ENCODE measurements at regions not wholly inside any gene's neighbourhood (a gene's known extent, or its start where the extent isn't known, plus 50 kb on each side); places are given as distances from the start of the nearest gene placed in this dataset.

- DNase-seq, result no peak
These were observed 185.0 kb downstream of the MED10 start for GRCh38 chr5:6193310-6193709.

- DNase-seq, result no peak
These were observed 187.5 kb downstream of the MED10 start for GRCh38 chr5:6190838-6191237.

GRCh38 chr5:6188976-6189375 lies 189.4 kb downstream of the MED10 start:
- no peak for DNase-seq

- no peak for DNase-seq
These were observed 190.0 kb downstream of the MED10 start for GRCh38 chr5:6188344-6188743.

GRCh38 chr5:6187501-6187900 lies 190.8 kb downstream of the MED10 start:
- DNase-seq, result no peak

- DNase-seq, result no peak
These were observed 192.8 kb downstream of the MED10 start for GRCh38 chr5:6185574-6185973.

GRCh38 chr5:6184481-6184880 lies 193.9 kb downstream of the MED10 start:
- DNase-seq, result no peak

GRCh38 chr5:6183391-6184390 lies 194.7 kb downstream of the MED10 start:
- no peak for DNase-seq

- no peak for DNase-seq
These were observed 196.0 kb downstream of the MED10 start for GRCh38 chr5:6182271-6182815.

- no peak for DNase-seq
These were observed 196.5 kb downstream of the MED10 start for GRCh38 chr5:6181871-6182270.

- no peak for DNase-seq
These were observed 197.1 kb downstream of the MED10 start for GRCh38 chr5:6181147-6181729.

GRCh38 chr5:6180231-6180872 lies 198.0 kb downstream of the MED10 start:
- DNase-seq, result no peak

- DNase-seq, result no peak
These were observed 199.4 kb downstream of the MED10 start for GRCh38 chr5:6178846-6179532.

- no peak for DNase-seq
These were observed 200.4 kb downstream of the MED10 start for GRCh38 chr5:6177926-6178325.

- no peak for DNase-seq
These were observed 202.1 kb downstream of the MED10 start for GRCh38 chr5:6176102-6176693.

- no peak for DNase-seq
These were observed 203.0 kb downstream of the MED10 start for GRCh38 chr5:6175172-6175854.

GRCh38 chr5:6169660-6170059 lies 208.7 kb downstream of the MED10 start:
- DNase-seq, result no peak

- DNase-seq, result no peak
These were observed 211.5 kb downstream of the MED10 start for GRCh38 chr5:6166698-6167394.

- no peak for DNase-seq
These were observed 214.4 kb downstream of the MED10 start for GRCh38 chr5:6163913-6164312.

GRCh38 chr5:6162175-6162574 lies 216.2 kb downstream of the MED10 start:
- DNase-seq, result no peak

- no peak for DNase-seq
These were observed 217.1 kb downstream of the MED10 start for GRCh38 chr5:6161257-6161656.

Measured in dermis blood vessel endothelial cell (primary cell).